CD4-positive, alpha-beta T cell treated with Interleukin-6 at 100 ng/mL for 8 hours (primary cell): ENCODE measurements at regions not wholly inside any gene's neighbourhood (a gene's known extent, or its start where the extent isn't known, plus 50 kb on each side); places are given as distances from the start of the nearest gene placed in this dataset.
A peak's percentile ranks its signal among the peaks of the same experiment; 100 is the strongest.

Source experiments
- DNase-seq: peaks from one replicate; pipeline ENCODE4 v3.0.0-alpha.2; 2020; ENCODE audit warnings: mixed read lengths, low spot score

DNA sequence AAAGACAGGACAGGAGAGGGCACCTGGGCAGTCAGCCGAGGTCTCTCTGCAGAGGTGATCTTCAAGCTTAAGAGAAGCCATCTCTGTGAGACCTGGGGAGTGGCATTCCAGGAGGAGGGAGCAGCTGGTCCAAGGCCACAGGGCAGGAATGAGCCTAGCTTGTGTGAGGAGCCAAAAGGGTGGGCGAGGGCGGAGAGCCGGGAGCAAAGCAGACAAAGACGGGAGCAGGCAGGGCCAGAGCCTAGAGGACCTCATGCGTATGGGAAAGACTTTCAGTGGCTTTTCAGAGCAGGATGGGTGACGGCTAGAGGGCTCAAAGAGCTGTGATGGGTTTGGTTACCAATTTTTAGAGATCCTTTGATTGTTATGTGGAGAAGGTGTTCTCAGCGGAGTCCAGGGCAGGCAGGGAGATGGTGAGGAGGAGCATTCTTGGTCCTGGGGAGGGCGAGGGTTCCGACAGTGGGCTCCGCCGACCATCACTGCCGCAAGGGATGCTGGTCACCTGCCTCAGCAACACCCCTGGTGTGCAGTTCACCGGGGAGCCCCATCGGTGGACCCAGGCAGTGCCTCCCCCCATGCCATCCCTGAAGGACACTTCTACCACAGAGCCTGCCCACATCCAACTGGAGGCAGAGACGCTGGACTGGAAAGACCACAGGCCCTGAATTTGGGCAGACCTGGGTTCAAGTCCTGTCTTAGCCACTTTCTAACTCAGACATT is 122.9 kb upstream of the IRF2BP2 start:
- no peak for DNase-seq

- DNase-seq = no peak
These were observed 122.3 kb upstream of the IRF2BP2 start for GRCh38 chr1:234732260-234732659.

GRCh38 chr1:234731569-234732085 is 121.6 kb upstream of the IRF2BP2 start:
- peak; percentile 16 for DNase-seq

DNA sequence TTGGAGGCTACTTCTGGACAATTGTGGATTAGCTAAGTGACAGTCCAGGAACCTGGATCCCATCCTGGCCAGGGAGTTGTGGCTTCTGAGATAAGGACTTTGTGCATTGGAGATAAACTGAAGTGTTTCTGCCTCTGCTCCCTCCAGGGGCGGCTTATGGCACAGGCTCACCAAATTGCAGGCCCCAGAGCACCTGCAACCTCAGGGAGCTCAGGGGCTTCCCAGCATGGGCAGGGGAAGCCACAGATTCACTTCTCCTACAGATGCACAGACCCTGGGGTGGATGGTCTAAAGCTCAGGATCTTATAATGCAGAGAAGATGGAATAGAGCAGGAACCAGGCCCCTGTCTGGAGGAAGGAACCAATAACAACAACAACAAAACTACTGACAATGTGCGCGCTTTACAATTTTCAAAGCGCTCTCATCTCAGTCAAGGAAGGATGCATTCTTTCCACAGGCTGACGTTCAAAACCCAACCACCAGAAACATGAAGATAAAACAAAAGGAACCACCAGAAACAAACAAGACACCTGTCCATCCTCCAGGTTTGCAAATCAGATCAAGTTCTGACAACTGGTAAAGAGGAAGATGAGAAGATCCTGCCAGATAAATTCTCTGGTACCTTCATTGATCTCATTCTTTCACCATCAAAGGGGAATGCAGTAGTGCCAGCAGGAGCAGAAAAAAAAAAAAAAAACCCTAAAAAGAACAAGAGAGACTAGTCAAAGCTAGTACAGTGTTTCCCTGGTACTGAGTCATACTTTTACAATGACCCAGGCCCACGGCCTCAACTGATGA is 121.0 kb upstream of the IRF2BP2 start:
- DNase-seq = peak; percentile 57

- no peak for DNase-seq
These were observed 120.4 kb upstream of the IRF2BP2 start for GRCh38 chr1:234730475-234730769.

GRCh38 chr1:234729561-234730474 is 119.8 kb upstream of the IRF2BP2 start:
- DNase-seq = no peak

DNA sequence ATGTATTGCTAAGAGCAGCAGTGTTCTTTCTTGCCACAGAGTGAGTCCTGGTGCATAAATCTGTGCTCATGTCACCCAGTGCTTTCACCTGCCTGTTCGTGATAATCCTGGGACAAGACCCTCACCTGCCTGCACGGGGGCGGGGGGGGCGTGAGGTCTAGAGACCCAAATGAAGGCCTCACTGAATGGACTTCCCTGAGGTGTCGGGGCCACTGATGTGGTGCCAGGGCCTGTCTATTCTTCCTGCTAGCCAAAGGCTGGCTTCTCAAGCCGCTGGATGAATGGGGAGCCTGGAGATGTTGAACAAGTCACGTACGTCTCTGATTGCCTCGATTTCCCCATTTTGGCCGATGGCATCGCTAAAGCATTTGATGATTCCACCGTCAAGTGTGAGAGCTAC is 118.8 kb upstream of the IRF2BP2 start:
- no peak for DNase-seq

DNA sequence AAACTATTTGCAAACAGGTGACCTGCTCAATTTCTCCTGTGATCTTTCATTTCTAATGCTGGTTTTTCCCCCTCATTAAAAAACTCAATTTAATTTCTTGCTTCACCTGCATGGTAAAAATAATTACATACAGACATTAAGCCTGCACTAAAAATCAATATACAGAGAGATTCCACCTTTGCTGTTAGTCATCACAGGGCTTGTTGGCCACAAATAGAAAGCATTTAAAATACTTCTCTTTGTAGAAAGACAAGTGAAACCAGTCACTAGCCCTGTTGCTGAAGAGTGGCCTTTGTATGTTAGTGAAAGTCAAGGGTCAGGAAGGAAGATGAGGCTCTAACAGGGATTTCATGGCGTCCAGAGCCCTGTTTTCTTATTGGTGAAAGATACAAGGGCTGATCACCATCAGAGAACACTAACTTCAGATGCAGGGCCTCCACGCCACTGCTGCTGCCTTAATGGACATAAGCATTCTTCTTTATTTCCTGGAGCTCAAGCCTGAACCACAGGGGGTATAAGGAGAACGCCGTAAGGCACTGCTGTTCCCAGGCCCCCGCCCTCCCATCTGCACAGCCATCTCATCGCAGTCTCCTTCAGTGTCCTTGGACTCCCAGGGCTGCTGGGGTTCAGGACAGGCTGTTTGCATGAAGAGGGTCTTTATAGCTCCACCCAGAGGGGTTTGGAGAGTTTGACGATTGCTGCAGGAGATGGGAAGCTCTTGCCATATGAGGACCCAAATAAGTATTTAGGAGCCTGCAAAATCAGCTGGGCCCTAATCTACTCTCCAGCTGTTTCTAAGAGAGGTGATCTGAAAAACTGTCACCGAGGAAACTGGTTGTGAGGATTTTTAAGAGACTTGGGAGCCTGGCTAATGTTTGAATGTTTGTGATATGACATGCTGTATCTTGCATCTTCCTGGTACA is 117.3 kb upstream of the IRF2BP2 start:
- DNase-seq = no peak

DNA sequence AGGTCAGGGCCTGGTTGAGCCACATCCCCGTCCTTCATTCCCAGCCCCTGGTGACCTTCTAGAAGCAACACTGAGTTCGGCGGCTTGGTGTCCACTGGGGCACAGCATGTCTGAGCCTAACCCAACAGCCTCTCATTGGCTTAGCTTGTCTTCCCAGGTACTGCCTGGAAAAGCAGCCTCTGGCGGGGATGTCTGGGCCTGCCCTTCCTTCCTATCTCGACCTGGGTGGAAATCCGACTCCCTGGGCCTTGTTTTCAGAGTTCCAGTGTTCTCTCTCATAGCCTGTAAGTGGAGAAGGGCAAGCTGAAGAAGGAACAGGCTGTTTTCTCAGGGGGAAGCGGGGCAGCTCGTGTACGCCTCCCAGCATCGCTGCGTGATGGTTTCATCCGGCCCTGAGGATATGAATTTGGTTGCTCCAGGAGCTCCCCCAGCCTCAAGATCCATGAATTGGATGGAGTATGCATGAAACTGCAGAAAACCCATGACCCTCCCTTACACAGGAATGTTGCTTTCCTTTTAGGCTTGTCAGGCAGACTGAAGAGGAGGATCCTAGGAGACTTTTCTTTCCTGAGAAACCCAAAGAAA is 116.5 kb upstream of the IRF2BP2 start:
- no peak for DNase-seq

- peak; percentile 63 for DNase-seq
These were observed 115.5 kb upstream of the IRF2BP2 start for GRCh38 chr1:234725177-234726132.

- no peak for DNase-seq
These were observed 114.7 kb upstream of the IRF2BP2 start for GRCh38 chr1:234724516-234725176.

- DNase-seq = peak; percentile 61
These were observed 113.1 kb upstream of the IRF2BP2 start for GRCh38 chr1:234722904-234723720.

DNA sequence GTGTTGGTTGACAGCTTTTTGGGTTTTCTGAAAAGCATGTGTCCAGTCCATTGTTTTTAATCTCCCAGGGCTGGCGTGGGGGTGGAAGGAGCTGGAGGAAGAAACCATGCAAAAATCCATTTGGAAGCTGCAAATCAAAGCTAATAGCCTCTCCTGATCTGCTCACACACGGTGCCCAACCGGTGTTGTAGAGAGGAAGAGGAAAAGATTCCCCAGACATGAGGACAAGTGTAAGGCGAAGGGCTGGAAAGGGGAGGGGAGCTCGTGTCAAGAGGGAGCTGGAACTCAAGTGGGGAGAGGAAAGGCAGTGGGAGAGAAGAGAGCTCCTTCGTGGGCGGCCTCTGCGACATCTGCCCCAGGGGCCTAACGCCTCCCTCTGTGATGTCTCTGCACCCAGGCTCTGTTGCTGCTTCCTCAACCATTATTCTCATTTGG is 112.3 kb upstream of the IRF2BP2 start:
- no peak for DNase-seq

DNA sequence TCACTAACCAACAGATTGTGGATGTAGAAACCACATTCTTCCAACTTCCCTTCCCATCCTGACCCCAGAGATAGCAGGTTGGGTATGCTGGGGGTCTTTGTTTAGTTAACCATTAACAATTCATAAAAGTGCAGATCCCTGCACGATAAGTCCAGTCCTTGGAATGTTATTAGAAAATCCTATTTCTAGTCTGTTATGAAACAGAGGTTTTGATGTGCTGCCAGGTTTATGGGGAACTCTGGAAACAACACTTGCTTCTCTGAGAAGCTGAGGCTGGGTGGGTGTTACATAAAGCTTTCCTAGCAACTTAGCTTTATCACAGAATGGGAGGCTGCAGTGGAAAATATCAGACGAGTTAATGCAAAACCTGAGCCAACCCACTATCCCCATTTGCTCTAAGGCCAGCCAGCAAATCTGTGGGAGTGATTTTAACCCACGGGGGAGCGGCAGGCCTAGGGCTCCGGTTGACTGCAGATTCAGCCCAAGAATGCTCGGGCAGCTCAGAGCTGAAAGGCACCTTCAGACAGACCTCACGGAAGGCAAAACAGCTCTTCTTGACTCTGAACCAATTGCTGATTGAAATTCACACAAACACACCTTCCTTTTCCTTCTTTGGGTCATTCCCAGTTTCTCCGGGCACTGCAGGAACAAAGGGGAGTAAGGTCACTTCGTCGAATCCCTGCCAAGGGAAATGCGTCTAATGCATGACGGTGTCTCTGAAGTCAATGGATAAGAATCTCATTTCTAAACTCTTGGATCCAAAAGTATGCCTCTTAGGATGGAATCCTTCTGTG is 111.7 kb upstream of the IRF2BP2 start:
- no peak for DNase-seq

- DNase-seq = no peak
These were observed 110.9 kb upstream of the IRF2BP2 start for GRCh38 chr1:234720709-234721441.

GRCh38 chr1:234719454-234720251 is 109.7 kb upstream of the IRF2BP2 start:
- no peak for DNase-seq
